UCSD-AML1 (cell line): ENCODE measurements at regions not wholly inside any gene's neighbourhood (a gene's known extent, or its start where the extent isn't known, plus 50 kb on each side); places are given as distances from the start of the nearest gene placed in this dataset.

Experiments
- DNase-seq: peaks from one replicate; lab custom pipeline; 2025; ENCODE audit not compliant: unreplicated experiment; lab: John Stamatoyannopoulos, UW

DNA sequence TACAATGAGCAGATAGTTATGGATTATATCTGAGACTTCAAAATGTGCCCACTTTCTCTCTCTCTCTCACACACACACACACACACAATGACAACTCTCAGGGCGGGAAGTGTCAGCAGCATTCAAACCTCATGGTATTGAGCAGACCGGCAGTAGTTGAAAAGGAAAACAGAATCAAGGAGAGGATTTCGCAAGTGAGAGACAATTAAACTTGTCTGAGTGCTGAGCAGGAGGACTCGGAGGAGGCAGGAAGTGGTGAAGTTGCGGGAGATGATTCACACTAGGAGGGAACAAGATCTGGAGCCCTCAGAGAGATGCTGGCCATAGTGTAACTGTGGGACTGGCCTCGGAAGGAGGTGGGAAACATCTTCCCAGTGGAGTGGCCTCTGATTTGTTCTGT is 353.1 kb downstream of the EFNB2 start:
- no peak for DNase-seq

DNA sequence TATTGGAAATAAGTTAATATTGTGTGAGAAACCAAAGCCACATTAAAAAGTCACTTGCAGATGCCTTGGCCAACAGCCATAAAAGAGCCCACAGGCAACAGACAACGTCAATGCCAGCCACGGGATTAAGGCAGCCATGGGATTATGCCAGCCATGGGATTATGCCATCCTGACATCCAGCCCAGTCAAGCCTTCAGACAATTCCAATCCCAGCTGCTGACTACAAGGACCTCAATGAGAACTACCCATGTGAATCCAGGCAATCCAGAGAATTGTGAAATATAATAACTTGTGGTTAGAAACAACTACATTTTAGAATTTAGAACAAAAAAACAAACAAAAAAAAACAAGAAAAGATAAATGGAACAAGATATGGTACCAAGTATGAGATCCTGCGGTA is 356.6 kb downstream of the EFNB2 start:
- no peak for DNase-seq

GRCh38 chr13:106177146-106177545 is 358.3 kb downstream of the EFNB2 start:
- no peak for DNase-seq

- DNase-seq = no peak
Measured at GRCh38 chr13:106176117-106176516, 359.3 kb downstream of the EFNB2 start.

- no peak for DNase-seq
Measured at GRCh38 chr13:106173891-106174610, 361.4 kb downstream of the EFNB2 start.

- no peak for DNase-seq
Measured at GRCh38 chr13:106173346-106173745, 362.1 kb downstream of the EFNB2 start.

- no peak for DNase-seq
Measured at GRCh38 chr13:106172176-106172905, 363.1 kb downstream of the EFNB2 start.

DNA sequence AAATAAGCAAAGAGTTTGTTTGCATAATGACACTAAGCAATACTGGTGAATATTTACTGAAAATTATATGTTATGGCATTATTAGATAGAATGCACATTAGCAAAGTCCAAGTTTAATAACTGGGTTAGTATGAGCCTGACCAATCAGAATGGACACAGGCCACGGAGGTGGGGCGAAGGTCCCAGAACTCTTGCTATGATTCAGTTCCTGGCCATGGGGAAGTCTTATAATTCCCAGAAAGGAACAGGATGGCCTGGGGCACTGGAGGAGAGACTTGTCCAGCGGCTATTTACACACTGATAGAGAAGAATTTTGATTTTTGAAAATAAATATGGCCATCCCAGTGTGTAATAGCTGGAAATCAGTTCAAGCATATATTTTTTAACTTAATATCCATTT is 372.0 kb downstream of the EFNB2 start:
- no peak for DNase-seq

DNA sequence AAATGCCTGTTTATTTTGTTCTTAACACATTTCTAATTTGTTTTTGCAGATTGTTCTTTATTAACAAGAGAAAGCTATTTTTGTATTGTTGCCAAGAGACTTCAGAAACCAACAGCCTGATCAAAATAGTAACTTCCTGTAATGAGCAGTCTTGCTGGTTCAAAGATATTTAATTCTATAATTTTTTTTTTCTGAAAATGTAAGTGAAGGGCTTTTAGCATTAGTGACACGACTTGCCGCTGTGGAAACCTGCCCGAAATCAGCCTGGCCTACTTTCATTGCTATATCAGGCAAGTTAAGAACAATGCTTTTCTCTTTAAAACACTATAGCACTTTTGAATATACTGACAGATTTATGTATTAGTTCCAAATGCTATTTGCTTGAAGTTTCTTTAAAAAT is 374.3 kb downstream of the EFNB2 start:
- no peak for DNase-seq

DNA sequence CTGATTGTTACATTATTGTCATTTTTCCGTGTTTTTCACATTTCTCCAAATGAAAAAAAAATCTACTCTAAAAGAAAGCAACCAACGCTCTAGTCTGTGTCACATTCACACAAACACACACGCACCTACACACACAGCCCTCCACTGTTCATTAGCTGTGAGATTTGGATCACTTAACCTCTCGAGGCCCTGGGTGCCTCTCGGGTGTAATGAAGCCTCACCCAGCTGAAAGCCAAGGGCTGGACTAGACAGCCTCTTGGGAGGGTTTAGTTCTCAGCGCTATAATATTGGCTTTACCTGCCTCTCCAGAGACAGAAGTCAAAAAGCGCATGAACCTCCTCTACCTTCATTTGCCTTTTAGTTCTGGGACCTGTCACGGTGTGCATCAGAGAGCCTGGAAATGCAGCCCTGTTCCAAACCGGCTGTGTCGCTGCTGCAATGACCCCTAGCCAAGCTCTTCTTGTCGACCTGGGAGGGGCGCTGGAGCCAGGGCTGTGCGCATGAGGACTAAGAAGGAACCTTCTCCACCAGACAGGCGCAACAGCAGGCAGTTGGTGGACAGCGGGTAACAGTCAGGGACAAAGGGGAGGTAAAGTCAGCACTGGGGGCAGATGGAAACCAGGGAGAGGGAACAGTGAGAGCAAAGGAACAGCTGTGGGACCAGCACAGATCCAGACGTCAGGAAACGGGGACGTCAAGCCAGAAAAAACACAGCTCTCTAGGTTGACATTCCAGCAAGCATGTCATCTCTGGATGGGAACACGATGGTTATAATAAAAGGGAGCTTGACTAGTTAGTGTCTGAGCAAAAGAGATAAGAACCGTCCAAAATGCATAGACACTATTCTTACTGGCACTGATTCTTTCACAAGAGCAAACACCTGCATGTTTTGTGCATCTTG is 375.9 kb downstream of the EFNB2 start:
- no peak for DNase-seq

- DNase-seq = no peak
Measured at GRCh38 chr13:106156468-106156867, 379.0 kb downstream of the EFNB2 start.

DNA sequence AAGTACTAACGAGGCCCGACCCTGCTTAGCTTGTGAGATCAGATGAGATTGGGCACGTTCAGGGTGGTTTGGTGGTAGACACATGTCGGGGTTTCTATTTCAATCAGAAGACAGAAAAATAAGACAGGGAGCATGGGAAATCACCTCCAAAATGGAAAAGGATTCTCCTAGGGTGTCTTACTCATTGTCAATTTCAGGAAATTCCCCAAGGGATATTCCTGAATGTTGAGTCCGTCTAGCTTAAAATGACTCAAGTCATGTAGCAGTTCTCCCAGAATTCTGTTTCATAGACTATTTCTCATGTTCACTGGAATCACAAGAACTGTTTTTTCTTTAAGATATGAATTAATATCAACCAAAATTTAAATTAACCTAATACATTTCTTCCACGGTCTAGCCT is 380.1 kb downstream of the EFNB2 start:
- no peak for DNase-seq

GRCh38 chr13:106153876-106154275 is 381.6 kb downstream of the EFNB2 start:
- DNase-seq = no peak

DNA sequence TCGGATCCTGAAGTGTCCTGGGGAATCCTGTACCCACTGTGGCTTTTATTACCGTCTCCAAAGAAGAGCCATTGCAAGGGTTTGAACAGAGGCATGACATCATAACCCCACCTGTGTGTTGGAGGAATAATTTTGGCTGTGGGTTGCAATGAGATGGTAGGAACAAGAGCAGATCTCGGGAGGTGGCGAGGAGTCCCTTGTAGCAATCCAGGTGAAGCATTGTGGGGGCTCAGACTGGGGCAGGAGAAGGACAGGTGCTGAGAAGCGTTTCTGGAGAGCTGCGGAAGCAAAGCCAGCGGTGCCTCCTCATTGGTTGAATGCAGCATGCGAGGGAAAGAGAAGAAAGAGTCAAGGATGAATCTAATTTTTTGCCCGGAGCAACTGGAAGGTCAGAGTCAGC is 382.4 kb downstream of the EFNB2 start:
- no peak for DNase-seq

DNA sequence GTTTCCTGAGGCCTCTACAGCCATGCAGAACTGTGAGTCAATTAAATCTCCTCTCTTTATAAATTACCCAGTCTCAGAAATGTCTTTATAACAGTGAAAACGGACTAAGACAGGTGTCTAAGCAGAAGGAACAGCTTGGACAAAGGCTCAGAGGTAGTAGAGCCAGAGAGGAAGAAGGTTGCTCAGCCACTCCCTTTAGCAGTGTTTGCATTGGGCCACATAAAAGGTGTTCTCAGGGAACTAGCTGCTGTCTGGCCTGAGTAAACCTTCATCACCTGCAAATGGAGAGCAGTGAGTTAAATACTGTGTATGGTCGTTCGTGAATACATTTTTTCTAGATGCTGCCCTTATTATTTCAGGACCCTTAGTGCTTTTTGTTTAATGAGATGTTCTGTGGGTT is 383.4 kb downstream of the EFNB2 start:
- DNase-seq = no peak

GRCh38 chr13:106151056-106151699 is 384.3 kb downstream of the EFNB2 start:
- no peak for DNase-seq

DNA sequence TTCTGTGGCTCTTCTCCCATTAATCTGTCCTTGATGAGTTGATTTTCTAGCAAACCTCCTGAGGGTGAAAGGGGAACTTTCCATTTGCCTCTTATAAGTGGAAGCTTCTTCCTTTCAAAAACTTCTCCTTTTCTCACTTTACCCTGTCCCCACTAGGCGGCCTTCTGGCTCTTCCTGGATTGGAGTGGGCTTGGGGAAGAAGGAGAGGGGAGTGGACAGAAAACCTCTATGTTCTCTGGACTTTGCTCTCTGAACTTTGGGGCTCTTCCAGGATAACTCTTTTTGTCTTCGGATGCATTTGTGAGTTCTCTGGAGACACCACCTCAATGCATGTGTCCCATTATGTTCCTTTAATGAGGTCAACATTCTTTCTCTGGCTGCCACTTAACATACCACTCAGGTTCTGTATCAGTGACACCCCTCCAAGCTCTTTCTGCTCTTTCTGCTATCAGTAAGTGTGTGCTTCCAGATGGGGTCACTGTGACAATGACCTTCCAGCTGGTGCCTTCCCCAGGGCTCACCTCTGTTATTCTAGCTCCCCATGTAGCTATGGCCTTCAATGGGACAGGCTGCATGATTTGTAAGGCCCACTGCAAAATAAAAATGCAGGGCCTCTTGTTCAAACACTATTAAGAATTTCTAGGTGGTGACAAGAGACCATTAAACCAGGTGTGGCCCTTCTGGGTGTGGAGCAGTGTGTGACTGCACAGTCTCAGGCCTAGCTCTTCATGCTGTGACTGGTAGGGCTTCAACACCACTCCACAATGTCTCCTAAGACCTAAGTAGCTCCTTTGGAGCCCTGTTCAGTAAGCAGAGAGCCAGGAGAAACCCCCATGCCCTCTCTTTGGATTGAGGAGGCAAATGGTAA is 389.2 kb downstream of the EFNB2 start:
- no peak for DNase-seq

GRCh38 chr13:106145070-106145469 is 390.4 kb downstream of the EFNB2 start:
- DNase-seq = no peak

DNA sequence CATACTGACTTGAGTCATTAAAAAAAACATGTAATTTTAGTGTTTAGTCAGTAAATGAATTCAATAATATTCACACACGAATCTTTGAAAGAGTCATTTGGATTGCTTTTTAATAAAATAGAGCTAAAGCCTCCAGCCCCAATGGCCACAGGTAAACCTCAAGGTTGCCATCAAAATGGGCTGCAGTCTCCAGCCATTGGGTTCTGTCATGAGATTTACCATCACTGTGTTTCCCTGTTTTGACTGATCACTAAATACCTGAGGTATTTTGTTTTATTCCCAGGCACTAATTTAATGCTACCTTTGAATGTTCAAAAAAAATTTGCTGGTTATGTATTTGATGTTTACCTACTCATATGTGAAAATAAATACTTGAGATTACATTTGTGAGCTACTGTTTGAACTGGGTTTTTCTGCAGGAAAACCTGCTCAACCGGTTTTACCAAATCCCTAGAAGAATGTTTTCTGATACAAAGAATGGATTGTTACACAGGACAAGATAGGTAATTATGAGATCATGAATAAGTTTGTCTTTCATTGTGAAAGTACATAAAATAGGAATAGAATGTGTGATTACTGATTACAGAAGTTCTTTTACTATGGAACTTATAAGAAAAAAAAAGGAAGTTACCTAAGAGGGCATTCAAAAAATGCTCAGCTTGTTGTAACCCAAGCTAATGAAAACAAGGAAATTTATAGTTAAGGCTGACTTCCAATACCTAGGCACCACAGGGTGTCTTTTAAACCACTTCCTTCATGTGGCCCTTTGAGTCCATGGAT is 391.3 kb downstream of the EFNB2 start:
- no peak for DNase-seq

GRCh38 chr13:106143392-106143791 is 392.1 kb downstream of the EFNB2 start:
- DNase-seq = no peak
